HG03139 (cell line): ENCODE measurements at regions not wholly inside any gene's neighbourhood (a gene's known extent, or its start where the extent isn't known, plus 50 kb on each side); places are given as distances from the start of the nearest gene placed in this dataset.
A peak's percentile ranks its signal among the peaks of the same experiment; 100 is the strongest.
"Not testable (repeated sequence)": the region's sequence is repeated elsewhere in the genome, so short reads cannot be mapped to it uniquely, and the experiment has no call there.

Source experiments
- ATAC-seq: cut with Tn5 transposase; IDR thresholded peaks from one replicate; pipeline ENCODE4 v1.9.1; 2021; ENCODE audit not compliant: unreplicated experiment

GRCh38 chr13:18248533-18249240 lies 932.9 kb downstream of the TUBA3C start:
- not testable (repeated sequence) for ATAC-seq

GRCh38 chr13:18240086-18240485 lies 941.5 kb downstream of the TUBA3C start:
- not testable (repeated sequence) for ATAC-seq

DNA sequence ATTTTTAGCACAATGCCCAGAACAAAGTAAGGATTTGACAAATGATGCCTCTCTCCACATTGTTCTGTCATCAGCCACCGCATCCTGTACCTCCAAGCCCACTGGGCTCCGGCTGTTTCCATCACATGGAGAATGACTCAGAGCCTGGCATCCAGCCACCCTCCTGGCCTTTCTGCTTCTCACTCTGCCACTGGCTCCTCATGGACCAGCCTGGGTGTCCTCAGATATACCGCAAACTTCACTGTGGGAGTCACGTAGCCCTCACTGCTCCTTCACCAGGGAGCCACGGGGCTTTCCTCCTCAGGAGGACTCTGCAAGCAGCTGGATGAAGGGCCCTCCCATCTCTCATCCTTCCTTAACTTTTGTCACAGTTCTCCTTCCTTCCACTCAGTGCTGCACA lies 943.0 kb downstream of the TUBA3C start:
- not testable (repeated sequence) for ATAC-seq

- no peak for ATAC-seq
These were observed 945.2 kb downstream of the TUBA3C start for GRCh38 chr13:18236528-18236815.

DNA sequence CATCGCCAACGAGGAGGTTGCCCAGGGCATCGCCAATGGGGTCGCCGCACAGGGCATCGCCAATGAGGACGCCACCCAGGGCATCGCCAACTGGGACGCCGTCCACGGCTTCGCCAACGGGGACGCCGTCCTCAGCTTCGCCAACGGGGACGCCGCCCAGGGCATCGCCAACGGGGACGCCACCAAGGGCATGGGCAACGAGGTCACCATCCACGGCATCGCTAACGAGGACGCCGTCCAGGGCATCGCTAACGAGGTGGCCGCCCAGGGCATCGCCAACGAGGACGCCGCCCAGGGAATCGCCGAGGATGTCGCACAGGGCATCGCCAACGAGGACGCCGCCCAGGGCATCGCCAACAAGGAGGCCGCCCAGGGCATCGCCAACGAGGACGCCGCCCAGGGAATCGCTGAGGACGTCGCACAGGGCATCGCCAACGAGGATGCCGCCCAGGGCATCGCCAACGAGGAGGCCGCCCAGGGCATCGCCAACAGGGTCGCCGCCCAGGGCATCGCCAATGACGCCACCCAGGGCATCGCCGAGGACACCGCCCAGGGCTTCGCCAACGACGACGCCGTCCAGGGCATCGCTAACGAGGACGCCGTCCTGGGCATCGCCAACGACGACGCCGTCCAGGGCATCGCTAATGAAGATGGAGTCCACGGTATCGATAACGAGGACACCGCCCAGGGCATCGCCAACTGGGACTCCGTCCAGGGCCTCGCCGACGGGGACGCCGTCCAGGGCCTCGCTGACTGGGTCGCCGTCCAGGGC lies 945.7 kb downstream of the TUBA3C start:
- ATAC-seq = no peak

DNA sequence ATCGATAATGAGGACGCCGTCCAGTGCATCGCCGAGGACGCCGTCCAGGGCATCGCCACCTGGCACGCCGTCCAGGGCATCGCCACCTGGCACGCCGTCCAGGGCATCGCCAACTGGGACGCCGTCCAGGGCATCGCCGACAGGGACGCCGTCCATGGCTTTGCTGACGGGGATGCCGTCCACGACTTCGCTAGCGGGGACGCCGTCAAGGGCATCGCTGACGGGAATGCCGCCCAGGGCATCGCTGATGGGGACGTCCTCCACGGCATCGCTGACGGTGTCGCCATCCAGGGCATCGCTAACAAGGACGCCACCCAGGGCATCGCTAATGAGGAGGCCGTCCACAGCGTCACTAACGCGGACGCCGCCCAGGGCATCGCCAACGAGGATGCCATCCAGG lies 946.5 kb downstream of the TUBA3C start:
- no peak for ATAC-seq

GRCh38 chr13:18234451-18234850 lies 947.2 kb downstream of the TUBA3C start:
- not testable (repeated sequence) for ATAC-seq

DNA sequence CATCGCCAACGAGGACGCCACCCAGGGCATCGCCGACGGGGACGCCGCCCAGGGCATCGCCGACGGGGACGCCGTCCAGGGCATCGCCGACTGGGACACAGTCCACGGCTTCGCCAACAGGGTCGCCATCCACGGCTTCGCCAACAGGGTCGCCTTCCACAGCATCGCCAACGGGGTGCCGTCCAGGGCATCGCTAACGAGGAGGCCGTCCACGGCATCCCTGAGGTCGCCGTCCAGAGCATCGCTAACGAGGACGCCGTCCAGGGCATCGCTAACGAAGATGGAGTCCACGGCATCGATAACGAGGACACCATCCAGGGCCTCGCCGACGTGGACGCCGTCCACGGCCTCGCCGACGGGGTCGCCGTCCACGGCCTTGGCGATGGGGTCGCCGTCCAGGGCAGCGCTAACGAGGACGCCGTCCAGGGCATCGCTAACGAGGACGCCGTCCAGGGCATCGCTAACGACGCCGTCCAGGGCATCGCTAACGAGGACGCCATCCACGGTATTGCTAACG lies 947.8 kb downstream of the TUBA3C start:
- no peak for ATAC-seq

DNA sequence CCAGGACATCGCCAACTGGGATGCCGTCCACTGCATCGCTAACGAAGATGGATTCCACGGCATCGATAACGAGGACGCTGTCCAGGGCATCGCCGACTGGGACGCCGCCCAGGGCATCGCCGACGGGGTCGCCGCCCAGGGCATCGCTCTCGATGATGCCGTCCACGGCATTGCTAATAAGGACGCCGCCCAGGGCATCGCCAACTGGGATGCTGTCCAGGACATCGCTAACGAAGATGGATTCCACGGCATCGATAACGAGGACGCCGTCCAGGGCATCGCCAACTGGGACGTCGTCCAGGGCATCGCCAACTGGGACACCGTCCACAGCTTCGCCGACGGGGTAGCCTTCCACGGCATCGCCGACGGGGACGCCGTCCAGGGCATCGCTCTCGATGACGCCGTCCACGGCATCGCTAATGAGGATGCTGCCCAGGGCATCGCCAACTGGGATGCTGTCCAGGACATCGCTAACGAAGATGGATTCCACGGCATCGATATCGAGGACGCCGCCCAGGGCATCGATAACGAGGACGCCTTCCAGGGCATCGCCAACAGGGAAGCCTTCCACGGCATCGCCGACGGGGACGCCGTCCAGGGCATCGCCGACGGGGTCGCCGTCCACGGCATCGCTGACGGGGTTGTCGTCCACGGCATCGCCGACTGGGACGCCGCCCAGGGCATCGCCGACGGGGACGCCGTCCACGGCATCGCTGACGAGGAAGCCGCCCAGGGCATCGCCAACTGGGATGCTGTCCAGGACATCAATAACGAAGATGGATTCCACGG lies 948.4 kb downstream of the TUBA3C start:
- no peak for ATAC-seq

GRCh38 chr13:18232298-18232993 lies 949.2 kb downstream of the TUBA3C start:
- ATAC-seq = no peak

DNA sequence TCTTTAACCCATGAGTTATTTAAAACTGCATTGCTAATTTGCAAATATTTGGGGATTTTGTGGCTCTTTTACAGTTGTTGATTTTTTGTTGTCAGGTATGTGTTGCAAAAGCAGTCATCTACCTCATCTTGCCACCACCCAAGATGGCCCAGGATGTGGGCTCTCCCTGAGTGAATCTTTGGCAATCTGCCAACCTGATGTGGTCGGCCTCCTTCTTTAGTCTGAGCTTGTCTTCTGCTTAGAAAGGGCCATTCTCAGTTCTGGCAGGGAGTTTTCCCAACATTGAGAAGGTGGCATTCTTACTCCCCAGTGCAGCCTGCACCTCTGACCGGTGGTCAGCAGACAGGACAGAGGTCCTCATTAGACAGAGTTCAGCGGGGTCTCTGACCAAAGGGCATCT lies 957.2 kb downstream of the TUBA3C start:
- ATAC-seq = not testable (repeated sequence)

DNA sequence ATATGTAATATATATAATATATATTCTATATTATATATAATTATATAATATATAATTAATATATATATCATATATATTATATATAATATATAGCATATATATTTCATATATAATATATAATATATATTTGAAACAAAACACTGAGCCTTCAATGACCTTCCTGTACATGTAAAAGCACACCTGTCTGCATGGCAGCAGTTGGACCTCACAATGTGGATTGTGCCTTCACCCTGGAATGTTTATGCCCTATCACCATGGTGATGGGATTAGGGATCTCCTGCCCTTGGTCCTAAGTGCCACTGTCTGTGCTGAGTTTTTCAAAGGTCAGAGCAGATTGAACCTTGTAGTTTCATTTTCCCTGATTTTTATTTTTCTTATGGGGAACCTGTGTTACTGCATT lies 966.9 kb downstream of the TUBA3C start:
- not testable (repeated sequence) for ATAC-seq

GRCh38 chr13:18213511-18213910 lies 968.1 kb downstream of the TUBA3C start:
- not testable (repeated sequence) for ATAC-seq

GRCh38 chr13:18212873-18213272 lies 968.8 kb downstream of the TUBA3C start:
- ATAC-seq = no peak

DNA sequence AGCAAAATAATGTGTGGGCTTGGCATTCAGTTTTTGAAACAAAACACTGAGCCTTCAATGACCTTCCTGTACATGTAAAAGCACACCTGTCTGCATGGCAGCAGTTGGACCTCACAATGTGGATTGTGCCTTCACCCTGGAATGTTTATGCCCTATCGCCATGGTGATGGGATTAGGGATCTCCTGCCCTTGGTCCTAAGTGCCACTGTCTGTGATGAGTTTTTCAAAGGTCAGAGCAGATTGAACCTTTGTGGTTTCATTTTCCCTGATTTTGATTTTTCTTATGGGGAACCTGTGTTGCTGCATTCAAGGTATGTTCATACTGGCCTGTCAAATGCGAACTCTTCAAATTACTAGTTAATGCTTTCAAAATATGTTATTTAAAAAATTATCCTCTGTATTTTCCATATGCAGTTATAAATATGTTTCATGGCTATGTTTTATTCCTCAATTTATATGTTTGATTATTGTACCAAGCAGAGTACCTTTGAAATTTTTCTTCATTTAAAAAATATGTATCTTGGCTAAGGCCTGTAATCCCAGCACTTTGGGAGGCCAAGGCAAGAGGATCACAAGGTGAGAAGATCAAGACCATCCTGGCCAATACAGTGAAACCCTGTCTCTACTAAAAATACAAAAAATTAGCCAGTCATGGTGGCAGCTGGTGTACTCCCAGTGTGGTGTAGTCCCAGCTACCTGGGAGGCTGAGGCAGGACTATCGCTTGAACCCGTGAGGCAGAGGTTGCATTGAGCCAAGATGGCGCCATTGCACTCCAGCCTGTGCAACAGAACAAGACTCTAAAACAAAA lies 969.7 kb downstream of the TUBA3C start:
- peak; percentile 88 for ATAC-seq

GRCh38 chr13:18204614-18205178 lies 976.9 kb downstream of the TUBA3C start:
- not testable (repeated sequence) for ATAC-seq

DNA sequence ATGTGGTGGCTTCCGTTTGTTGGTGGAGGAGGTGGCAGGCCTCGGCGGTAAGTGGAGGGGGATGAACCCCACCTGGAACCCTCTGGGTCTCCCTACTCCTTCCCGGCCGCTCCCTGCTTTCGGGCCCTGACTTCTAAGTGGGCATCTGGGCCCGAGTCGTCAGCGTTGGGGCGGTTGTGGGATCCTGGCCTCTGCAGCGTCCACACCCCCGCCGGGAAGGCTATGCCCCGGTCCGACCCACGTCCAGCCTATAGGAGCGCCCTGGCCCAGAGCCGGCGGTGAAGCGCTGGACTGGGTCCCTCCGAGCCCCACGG lies 986.3 kb downstream of the TUBA3C start:
- ATAC-seq = not testable (repeated sequence)

- not testable (repeated sequence) for ATAC-seq
These were observed 986.8 kb downstream of the TUBA3C start for GRCh38 chr13:18194631-18195364.

DNA sequence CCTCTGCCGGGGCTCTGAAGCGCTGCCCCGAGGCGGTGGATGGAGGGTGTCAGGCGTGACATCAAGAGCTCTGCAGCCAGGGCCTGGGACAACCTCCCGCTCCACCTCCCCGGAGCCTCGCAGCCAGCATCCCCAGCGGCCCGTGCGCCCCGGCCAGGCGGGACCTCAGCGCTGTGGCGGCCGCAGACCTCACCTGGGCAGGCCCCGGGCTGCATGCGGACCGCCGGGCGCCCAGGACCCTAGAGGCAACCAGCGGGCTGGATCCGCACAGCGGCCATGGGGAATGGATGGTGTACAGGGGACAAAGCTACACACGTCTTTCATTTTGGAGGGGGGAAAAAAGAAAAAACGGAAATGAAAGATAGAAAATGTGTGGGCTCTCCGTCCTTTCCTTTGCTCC lies 987.5 kb downstream of the TUBA3C start:
- not testable (repeated sequence) for ATAC-seq
